A549 (cell line): ENCODE measurements at regions not wholly inside any gene's neighbourhood (a gene's known extent, or its start where the extent isn't known, plus 50 kb on each side); places are given as distances from the start of the nearest gene placed in this dataset.
A peak's percentile ranks its signal among the peaks of the same experiment; 100 is the strongest.

Experiments used
- ATAC-seq, 2 experiments: fragments of 200-7000 bp in 1 of 2; fragments of >200 bp in 1 of 2; cut with Nextera tagmentation in 1 of 2; cut with Tn5 transposase in 1 of 2; 3 replicates each; pipeline versions ENCODE4 v1.8.0 to v1.9.1; 2018 to 2020; ENCODE audit warnings: mild to moderate bottlenecking in 1 of 2, moderate library complexity in 1 of 2
- CTCF ChIA-PET: fragments of 300-600 bp; sonication (Branson Sonifier 250); formaldehyde crosslinking; extraction: SDS; loops from one replicate; lab custom pipeline; 2021; ENCODE audit warnings: antibody characterized with exemption, inconsistent platforms; lab: Yijun Ruan, JAX
- POLR2A ChIA-PET: fragments of 350-600 bp; formaldehyde crosslinking; extraction: SDS; loops from one replicate; lab custom pipeline; 2021; ENCODE audit warnings: antibody characterized with exemption, inconsistent platforms; lab: Yijun Ruan, JAX
- DNase-seq, 2 experiments: peaks; one replicate each; pipeline versions ENCODE4 v3.0.0 to v3.0.0-alpha.2; 2011 to 2016; ENCODE audit warnings: low read depth in 1 of 2, low spot score in 1 of 2
- FAIRE-seq: peaks from 2 replicates; lab custom pipeline; 2011; peaks lifted over from hg19 to GRCh38; lab: Jason Lieb, UNC
- H3K27ac ChIP-seq, 2 experiments: fragments of >200 bp; sonication (Bioruptor Twin); formaldehyde crosslinking; 3 replicates each; pipeline ENCODE4 v1.5.1; 2016 to 2017
- H3K4me1 ChIP-seq: fragments of >200 bp; sonication (Bioruptor Twin); formaldehyde crosslinking; 3 replicates; pipeline ENCODE4 v1.6.1; 2016
- H3K4me2 ChIP-seq: fragments of >200 bp; sonication (Bioruptor Twin); formaldehyde crosslinking; 3 replicates; pipeline ENCODE4 v1.6.1; 2016
- H3K4me3 ChIP-seq: fragments of >200 bp; sonication (Bioruptor Twin); formaldehyde crosslinking; 3 replicates; pipeline ENCODE4 v1.5.1; 2016
- H3K9me3 ChIP-seq: fragments of >200 bp; sonication (Bioruptor Twin); formaldehyde crosslinking; 3 replicates; pipeline ENCODE4 v1.6.1; 2016
- ATOH8 ChIP-seq: fragments of 250-450 bp; sonication (Bioruptor Pico); IDR thresholded peaks from 2 replicates; pipeline ENCODE4 v1.5.0; 2020; ENCODE audit warnings: low read depth, mild to moderate bottlenecking, moderate library complexity
- BHLHE40 ChIP-seq: IDR thresholded peaks from 2 replicates; pipeline ENCODE4 v1.6.1; 2012; ENCODE audit warnings: low read depth, low read length, inconsistent platforms
- CBX8 ChIP-seq: fragments of 200-600 bp; sonication (generic); IDR thresholded peaks from 2 replicates; pipeline ENCODE4 v1.6.1; 2016
- CHD2 ChIP-seq: fragments of 150-350 bp; IDR thresholded peaks from 2 replicates; pipeline ENCODE4 v1.6.1; 2014; ENCODE audit warnings: low read length; ENCODE audit not compliant: partially characterized antibody
- CHD4 ChIP-seq: fragments of 200-600 bp; sonication (generic); IDR thresholded peaks from 2 replicates; pipeline ENCODE4 v1.6.1; 2016; ENCODE audit warnings: antibody characterized with exemption, mild to moderate bottlenecking, borderline replicate concordance
- EHF ChIP-seq: fragments of 250-450 bp; sonication (Bioruptor Pico); IDR thresholded peaks from 2 replicates; pipeline ENCODE4 v1.5.0; 2020; ENCODE audit warnings: mild to moderate bottlenecking
- EHMT2 ChIP-seq: fragments of 200-600 bp; sonication (generic); IDR thresholded peaks from 2 replicates; pipeline ENCODE4 v1.6.1; 2016; ENCODE audit warnings: antibody characterized with exemption, low read depth, mild to moderate bottlenecking, moderate library complexity
- EP300 ChIP-seq, 2 experiments: fragments of >200 bp; sonication (Bioruptor Twin); formaldehyde crosslinking; IDR thresholded peaks; 2 replicates in 1 of 2; 3 replicates in 1 of 2; pipeline ENCODE4 v1.6.1; 2016 to 2017
- FOSB ChIP-seq: fragments of 250-450 bp; sonication (Bioruptor Pico); IDR thresholded peaks from 2 replicates; pipeline ENCODE4 v1.5.0; 2020; ENCODE audit warnings: mild to moderate bottlenecking, moderate library complexity
- HOXA7 ChIP-seq: fragments of 250-450 bp; sonication (Bioruptor Pico); IDR thresholded peaks from 2 replicates; pipeline ENCODE4 v1.5.0; 2020; ENCODE audit warnings: mild to moderate bottlenecking, moderate library complexity
- JUNB ChIP-seq: fragments of >200 bp; sonication (Bioruptor Twin); formaldehyde crosslinking; IDR thresholded peaks from 2 replicates; pipeline ENCODE4 v1.6.1; 2016
- KDM1A ChIP-seq: fragments of 200-600 bp; sonication (generic); IDR thresholded peaks from 2 replicates; pipeline ENCODE4 v1.6.1; 2016; ENCODE audit warnings: low read depth, mild to moderate bottlenecking
- KDM5A ChIP-seq: fragments of 200-600 bp; sonication (generic); IDR thresholded peaks from 2 replicates; pipeline ENCODE4 v1.6.1; 2016; ENCODE audit warnings: antibody characterized with exemption, mild to moderate bottlenecking
- MAFK ChIP-seq: fragments of 450-650 bp; IDR thresholded peaks from 2 replicates; pipeline ENCODE4 v1.6.1; 2014; ENCODE audit not compliant: partially characterized antibody
- MYC ChIP-seq: IDR thresholded peaks from 2 replicates; pipeline ENCODE4 v1.6.1; 2012; ENCODE audit warnings: mild to moderate bottlenecking, inconsistent platforms, low read length, improper control_type of control experiment, borderline replicate concordance
- PHF8 ChIP-seq: fragments of 200-600 bp; sonication (generic); IDR thresholded peaks from 2 replicates; pipeline ENCODE4 v1.6.1; 2016; ENCODE audit warnings: low read depth, mild to moderate bottlenecking, antibody characterized with exemption, moderate library complexity, borderline replicate concordance
- POLR2A ChIP-seq: IDR thresholded peaks from 2 replicates; pipeline ENCODE4 v1.6.1; 2012; ENCODE audit warnings: mild to moderate bottlenecking, low read length
- RCOR1 ChIP-seq: fragments of 150-350 bp; IDR thresholded peaks from 2 replicates; pipeline ENCODE4 v1.6.1; 2014; ENCODE audit warnings: antibody characterized with exemption, low read length, low read depth
- TFCP2L1 ChIP-seq: fragments of 250-450 bp; sonication (Bioruptor Pico); IDR thresholded peaks from 2 replicates; pipeline ENCODE4 v1.5.0; 2021; ENCODE audit warnings: mild to moderate bottlenecking
- WGBS: methylation state at CpG from one replicate; pipeline ENCODE4 v1.1.6; 2017; ENCODE audit errors: missing lambda C conversion rate; 5-methylcytosine and 5-hydroxymethylcytosine counted together
- TF ChIP-seq, protein P1 (sequence below): IDR thresholded peaks from 2 replicates; pipeline ENCODE4 v1.6.1; 2012
- TF ChIP-seq, protein P2 (sequence below): IDR thresholded peaks from 2 replicates; pipeline ENCODE4 v1.6.1; 2012
- TF ChIP-seq, protein P3 (sequence below): fragments of >200 bp; sonication (Bioruptor Twin); formaldehyde crosslinking; IDR thresholded peaks from 3 replicates; pipeline ENCODE4 v1.5.1; 2016
- TF ChIP-seq, protein P4 (sequence below): IDR thresholded peaks from 2 replicates; pipeline ENCODE4 v1.6.1; 2012; ENCODE audit warnings: low read depth, borderline replicate concordance
- TF ChIP-seq, protein P5 (sequence below): fragments of >200 bp; sonication (Bioruptor Twin); formaldehyde crosslinking; IDR thresholded peaks from 2 replicates; pipeline ENCODE4 v1.6.1; 2016

DNA sequence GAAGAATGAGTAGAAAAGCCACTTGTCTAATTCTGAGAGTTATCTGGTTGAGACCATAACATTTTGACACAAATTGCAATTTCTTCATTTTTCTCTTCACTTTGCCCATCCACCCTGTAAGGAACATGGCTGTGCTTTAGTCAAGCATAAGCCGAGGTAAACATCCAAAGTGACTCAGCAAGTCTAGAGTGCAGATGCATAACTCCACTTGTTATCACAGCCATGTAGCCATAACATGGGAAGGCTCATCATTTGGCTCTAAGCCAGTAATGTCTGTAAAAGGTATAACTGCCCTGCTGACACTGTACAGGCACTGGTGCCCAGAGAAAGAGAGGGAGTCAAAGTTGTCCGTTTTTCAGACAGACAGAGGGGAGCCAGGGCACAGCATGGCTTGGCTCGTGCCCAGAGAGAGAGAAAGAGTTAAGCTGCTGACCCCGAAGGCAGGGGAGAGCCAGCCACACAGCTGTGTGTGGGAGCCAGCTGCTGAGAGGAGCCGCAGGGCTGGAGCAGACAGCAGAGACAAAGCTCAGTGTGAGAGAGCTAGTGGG lies 76.9 kb upstream of the EXOC1L start:
- H3K9me3 ChIP-seq, result no peaks in the 10 kb centered on the region
- ATAC-seq (peak in 1 of 2 experiments; percentile 42; a peak in 2 of 6 replicates), DNase-seq (peak in 1 of 2 experiments; percentile 24), FAIRE-seq (no peak)
- H3K27ac ChIP-seq, result no peak overlapping the region
- no peak overlapping the region for H3K4me2 ChIP-seq
- 35% methylated on average over 5 of the region's 5 CpGs for WGBS
- H3K4me3 ChIP-seq, result no peak overlapping the region
- no peaks in the 10 kb centered on the region for H3K4me1 ChIP-seq
- POLR2A ChIA-PET, result no interaction called here
- CTCF ChIA-PET, result no interaction called here
- TF ChIP-seq ATOH8 (peak; percentile 55; the same call in 1 of the 2 replicates), JUNB (no peak), POLR2A (no peak), BHLHE40 (no peak), MAFK (peak; percentile 6), CHD2 (no peak), EHF (no peak)
- TF ChIP-seq, protein P1, sequence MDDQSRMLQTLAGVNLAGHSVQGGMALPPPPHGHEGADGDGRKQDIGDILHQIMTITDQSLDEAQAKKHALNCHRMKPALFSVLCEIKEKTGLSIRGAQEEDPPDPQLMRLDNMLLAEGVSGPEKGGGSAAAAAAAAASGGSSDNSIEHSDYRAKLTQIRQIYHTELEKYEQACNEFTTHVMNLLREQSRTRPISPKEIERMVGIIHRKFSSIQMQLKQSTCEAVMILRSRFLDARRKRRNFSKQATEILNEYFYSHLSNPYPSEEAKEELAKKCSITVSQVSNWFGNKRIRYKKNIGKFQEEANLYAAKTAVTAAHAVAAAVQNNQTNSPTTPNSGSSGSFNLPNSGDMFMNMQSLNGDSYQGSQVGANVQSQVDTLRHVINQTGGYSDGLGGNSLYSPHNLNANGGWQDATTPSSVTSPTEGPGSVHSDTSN, result no peak

GRCh38 chr4:55744369-55744768 lies 75.2 kb upstream of the EXOC1L start:
- DNase-seq (no peak), ATAC-seq (no peak), FAIRE-seq (no peak)
- ChIA-PET CTCF (no interaction called here), POLR2A (no interaction called here)
- 70% methylated on average over 6 of the region's 6 CpGs for WGBS
- Histone ChIP-seq H3K4me3 (no peak overlapping the region), H3K9me3 (no peaks in the 10 kb centered on the region), H3K4me1 (no peaks in the 10 kb centered on the region), H3K27ac (no peak overlapping the region), H3K4me2 (no peak overlapping the region)
- no peak for TF ChIP-seq KDM5A

- ATAC-seq, result no peak
- Histone ChIP-seq H3K27ac (no peak overlapping the region), H3K9me3 (no peaks in the 10 kb centered on the region), H3K4me3 (no peak overlapping the region), H3K4me2 (no peak overlapping the region), H3K4me1 (no peaks in the 10 kb centered on the region)
- no peak for FAIRE-seq
- ChIA-PET CTCF (no interaction called here), POLR2A (no interaction called here)
- TF ChIP-seq KDM5A, result no peak
- TF ChIP-seq MYC, result no peak
- TF ChIP-seq, protein P2, sequence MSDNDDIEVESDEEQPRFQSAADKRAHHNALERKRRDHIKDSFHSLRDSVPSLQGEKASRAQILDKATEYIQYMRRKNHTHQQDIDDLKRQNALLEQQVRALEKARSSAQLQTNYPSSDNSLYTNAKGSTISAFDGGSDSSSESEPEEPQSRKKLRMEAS, result no peak
- TF ChIP-seq, protein P1, result no peak
- TF ChIP-seq HOXA7 (CRISPR knock-in tag), result no peak
- TF ChIP-seq, protein P3, sequence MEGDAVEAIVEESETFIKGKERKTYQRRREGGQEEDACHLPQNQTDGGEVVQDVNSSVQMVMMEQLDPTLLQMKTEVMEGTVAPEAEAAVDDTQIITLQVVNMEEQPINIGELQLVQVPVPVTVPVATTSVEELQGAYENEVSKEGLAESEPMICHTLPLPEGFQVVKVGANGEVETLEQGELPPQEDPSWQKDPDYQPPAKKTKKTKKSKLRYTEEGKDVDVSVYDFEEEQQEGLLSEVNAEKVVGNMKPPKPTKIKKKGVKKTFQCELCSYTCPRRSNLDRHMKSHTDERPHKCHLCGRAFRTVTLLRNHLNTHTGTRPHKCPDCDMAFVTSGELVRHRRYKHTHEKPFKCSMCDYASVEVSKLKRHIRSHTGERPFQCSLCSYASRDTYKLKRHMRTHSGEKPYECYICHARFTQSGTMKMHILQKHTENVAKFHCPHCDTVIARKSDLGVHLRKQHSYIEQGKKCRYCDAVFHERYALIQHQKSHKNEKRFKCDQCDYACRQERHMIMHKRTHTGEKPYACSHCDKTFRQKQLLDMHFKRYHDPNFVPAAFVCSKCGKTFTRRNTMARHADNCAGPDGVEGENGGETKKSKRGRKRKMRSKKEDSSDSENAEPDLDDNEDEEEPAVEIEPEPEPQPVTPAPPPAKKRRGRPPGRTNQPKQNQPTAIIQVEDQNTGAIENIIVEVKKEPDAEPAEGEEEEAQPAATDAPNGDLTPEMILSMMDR, result no peak
- TF ChIP-seq, protein P4, sequence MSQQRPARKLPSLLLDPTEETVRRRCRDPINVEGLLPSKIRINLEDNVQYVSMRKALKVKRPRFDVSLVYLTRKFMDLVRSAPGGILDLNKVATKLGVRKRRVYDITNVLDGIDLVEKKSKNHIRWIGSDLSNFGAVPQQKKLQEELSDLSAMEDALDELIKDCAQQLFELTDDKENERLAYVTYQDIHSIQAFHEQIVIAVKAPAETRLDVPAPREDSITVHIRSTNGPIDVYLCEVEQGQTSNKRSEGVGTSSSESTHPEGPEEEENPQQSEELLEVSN, result no peak
- TF ChIP-seq RCOR1, result no peak
- no peak for TF ChIP-seq EHMT2
- TF ChIP-seq CHD4, result no peak
- no peak for TF ChIP-seq CBX8
- TF ChIP-seq EP300 (IDR thresholded peaks at IDR 0.05), result no peak
- TF ChIP-seq PHF8, result no peak
- no peak for TF ChIP-seq TFCP2L1 (CRISPR knock-in tag)
- TF ChIP-seq FOSB (CRISPR knock-in tag), result no peak
- TF ChIP-seq, protein P5, sequence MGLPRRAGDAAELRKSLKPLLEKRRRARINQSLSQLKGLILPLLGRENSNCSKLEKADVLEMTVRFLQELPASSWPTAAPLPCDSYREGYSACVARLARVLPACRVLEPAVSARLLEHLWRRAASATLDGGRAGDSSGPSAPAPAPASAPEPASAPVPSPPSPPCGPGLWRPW, result no peak
- TF ChIP-seq EHF, result no peak
- no peak for TF ChIP-seq KDM1A
- TF ChIP-seq, all 56 proteins: peak for 0
- no peak for DNase-seq
Measured at GRCh38 chr4:55745014-55745413, 74.6 kb upstream of the EXOC1L start.
